Loucy (cell line): ENCODE measurements at regions not wholly inside any gene's neighbourhood (a gene's known extent, or its start where the extent isn't known, plus 50 kb on each side); places are given as distances from the start of the nearest gene placed in this dataset.

Experiments used
- CTCF ChIP-seq: fragments of 200-600 bp; sonication (generic); conservative IDR thresholded peaks from 2 replicates; pipeline ENCODE4 v1.5.1; 2014; ENCODE audit warnings: mild to moderate bottlenecking, antibody characterized with exemption, low read length
- EZH2phosphoT487 ChIP-seq: fragments of 200-600 bp; IDR thresholded peaks from 2 replicates; pipeline ENCODE4 v1.6.1; 2018; ENCODE audit warnings: antibody characterized with exemption, mild to moderate bottlenecking, moderate library complexity, borderline replicate concordance

- TF ChIP-seq CTCF (no peak), EZH2phosphoT487 (no peak)
These were observed 197.5 kb downstream of the BARX2 start for GRCh38 chr11:129573161-129573560.
